WTC11 (cell line): ENCODE measurements at regions not wholly inside any gene's neighbourhood (a gene's known extent, or its start where the extent isn't known, plus 50 kb on each side); places are given as distances from the start of the nearest gene placed in this dataset.

Source experiments
- ATAC-seq: fragments of 200-7000 bp; cut with Tn5 transposase; 2 replicates; pipeline ENCODE4 v1.10.0; 2021; ENCODE audit warnings: mild to moderate bottlenecking, moderate library complexity
- CTCF ChIA-PET: fragments of 300-600 bp; sonication (Branson Sonifier 250); formaldehyde crosslinking; loops from one replicate; lab custom pipeline; 2021; ENCODE audit warnings: antibody characterized with exemption; lab: Charles Lee
- POLR2A ChIA-PET: fragments of 350-600 bp; sonication (Branson Sonifier 250); formaldehyde crosslinking; loops from one replicate; lab custom pipeline; 2021; ENCODE audit warnings: antibody characterized with exemption; lab: Charles Lee
- DNase-seq: peaks from one replicate; pipeline ENCODE4 v3.0.0; 2021; ENCODE audit warnings: low spot score
- H3K27ac Mint-ChIP-seq: 2 replicates; pipeline ENCODE4 v1.8.0; 2021; ENCODE audit warnings: mixed read lengths
- H3K27me3 Mint-ChIP-seq: 2 replicates; pipeline ENCODE4 v1.8.0; 2021; ENCODE audit warnings: low read depth, mild to moderate bottlenecking, moderate library complexity, mixed read lengths
- H3K36me3 Mint-ChIP-seq: 2 replicates; pipeline ENCODE4 v1.8.0; 2021; ENCODE audit warnings: mixed read lengths
- H3K4me1 Mint-ChIP-seq: 2 replicates; pipeline ENCODE4 v1.8.0; 2022; ENCODE audit warnings: mixed read lengths
- H3K4me3 Mint-ChIP-seq: 2 replicates; pipeline ENCODE4 v1.8.0; 2021; ENCODE audit warnings: mild to moderate bottlenecking, moderate library complexity, mixed read lengths
- H3K9me3 Mint-ChIP-seq: 2 replicates; pipeline ENCODE4 v1.8.0; 2021; ENCODE audit warnings: mixed read lengths
- CREB1 ChIP-seq: sonication (generic); formaldehyde crosslinking; IDR thresholded peaks from 2 replicates; pipeline ENCODE4 v1.8.0; 2023; ENCODE audit warnings: mild to moderate bottlenecking, missing genetic modification reagents
- ELF4 ChIP-seq: sonication (generic); formaldehyde crosslinking; IDR thresholded peaks from 2 replicates; pipeline ENCODE4 v1.8.1; 2022; ENCODE audit warnings: low read depth, mild to moderate bottlenecking, moderate library complexity, missing genetic modification reagents
- HMGA2 ChIP-seq: fragments of 250-450 bp; sonication (Bioruptor Pico); IDR thresholded peaks from 2 replicates; pipeline ENCODE4 v1.4.0; 2021; ENCODE audit warnings: mild to moderate bottlenecking, moderate library complexity
- IRF2 ChIP-seq: sonication (generic); formaldehyde crosslinking; IDR thresholded peaks from 2 replicates; pipeline ENCODE4 v1.8.0; 2022; ENCODE audit warnings: low read depth, missing genetic modification reagents, borderline replicate concordance
- NFYB ChIP-seq: sonication (generic); formaldehyde crosslinking; conservative IDR thresholded peaks from 2 replicates; pipeline ENCODE4 v1.8.0; 2022; ENCODE audit warnings: low read depth, missing genetic modification reagents
- RELA ChIP-seq: sonication (generic); formaldehyde crosslinking; IDR thresholded peaks from 2 replicates; pipeline ENCODE4 v1.8.1; 2022; ENCODE audit warnings: missing genetic modification reagents, mild to moderate bottlenecking, borderline replicate concordance
- TEAD1 ChIP-seq: sonication (generic); formaldehyde crosslinking; IDR thresholded peaks from 2 replicates; pipeline ENCODE4 v1.8.0; 2022; ENCODE audit warnings: mild to moderate bottlenecking, missing genetic modification reagents
- ZNF121 ChIP-seq: sonication (generic); formaldehyde crosslinking; IDR thresholded peaks from 2 replicates; pipeline ENCODE4 v1.8.0; 2023; ENCODE audit warnings: missing genetic modification reagents
- ZNF263 ChIP-seq: sonication (generic); formaldehyde crosslinking; IDR thresholded peaks from 2 replicates; pipeline ENCODE4 v1.8.1; 2022; ENCODE audit warnings: low read depth, mild to moderate bottlenecking, moderate library complexity, missing genetic modification reagents
- TF ChIP-seq, protein P1 (sequence below): fragments of 250-450 bp; sonication (Bioruptor Pico); IDR thresholded peaks from 2 replicates; pipeline ENCODE4 v1.9.0; 2021; ENCODE audit warnings: mild to moderate bottlenecking
- TF ChIP-seq, protein P2 (sequence below): sonication (generic); formaldehyde crosslinking; IDR thresholded peaks from 2 replicates; pipeline ENCODE4 v1.8.1; 2023; ENCODE audit warnings: mild to moderate bottlenecking, missing genetic modification reagents
- TF ChIP-seq, protein P3 (sequence below): sonication (generic); formaldehyde crosslinking; IDR thresholded peaks from 2 replicates; pipeline ENCODE4 v1.8.1; 2023; ENCODE audit warnings: mild to moderate bottlenecking, missing genetic modification reagents, borderline replicate concordance
- TF ChIP-seq, protein P4 (sequence below): sonication (generic); formaldehyde crosslinking; IDR thresholded peaks from 2 replicates; pipeline ENCODE4 v1.8.0; 2022; ENCODE audit warnings: mild to moderate bottlenecking, missing genetic modification reagents
- TF ChIP-seq, protein P5 (sequence below): fragments of 250-450 bp; sonication (Bioruptor Pico); IDR thresholded peaks from 2 replicates; pipeline ENCODE4 v1.8.0; 2021; ENCODE audit warnings: mild to moderate bottlenecking

DNA sequence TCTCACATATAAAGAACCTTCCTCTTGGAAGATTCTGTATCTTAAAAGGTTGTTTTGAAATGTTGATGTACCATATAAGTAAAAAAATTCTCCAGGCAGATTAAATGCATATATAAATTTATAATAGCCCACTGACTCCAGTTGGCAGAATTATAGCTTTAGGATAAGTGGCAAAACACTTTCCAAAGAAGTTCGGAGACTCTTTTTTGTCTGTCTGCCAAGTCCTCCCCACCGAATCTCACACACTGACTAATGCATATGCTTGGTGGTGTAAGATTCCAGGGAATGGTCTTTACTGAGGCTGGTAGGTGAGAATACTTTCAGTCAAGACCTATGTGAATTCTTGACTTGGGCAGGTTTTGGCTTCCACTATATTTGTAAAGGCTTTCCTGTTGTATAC, 724.3 kb upstream of the CXADR start:
- Mint-ChIP-seq H3K4me3 (no peak overlapping the region), H3K27ac (no peak overlapping the region), H3K9me3 (peaks cover 20% of the 10 kb centered on the region), H3K27me3 (no peaks in the 10 kb centered on the region), H3K4me1 (no peaks in the 10 kb centered on the region), H3K36me3 (peaks cover 13% of the 10 kb centered on the region)
- CTCF ChIA-PET, result no interaction called here
- ATAC-seq (no peak), DNase-seq (no peak)
- TF ChIP-seq RELA (no peak), TEAD1 (CRISPR knock-in tag) (no peak), IRF2 (no peak), ZNF263 (CRISPR knock-in tag) (no peak), ZNF121 (CRISPR knock-in tag) (no peak)
- TF ChIP-seq, protein P1, sequence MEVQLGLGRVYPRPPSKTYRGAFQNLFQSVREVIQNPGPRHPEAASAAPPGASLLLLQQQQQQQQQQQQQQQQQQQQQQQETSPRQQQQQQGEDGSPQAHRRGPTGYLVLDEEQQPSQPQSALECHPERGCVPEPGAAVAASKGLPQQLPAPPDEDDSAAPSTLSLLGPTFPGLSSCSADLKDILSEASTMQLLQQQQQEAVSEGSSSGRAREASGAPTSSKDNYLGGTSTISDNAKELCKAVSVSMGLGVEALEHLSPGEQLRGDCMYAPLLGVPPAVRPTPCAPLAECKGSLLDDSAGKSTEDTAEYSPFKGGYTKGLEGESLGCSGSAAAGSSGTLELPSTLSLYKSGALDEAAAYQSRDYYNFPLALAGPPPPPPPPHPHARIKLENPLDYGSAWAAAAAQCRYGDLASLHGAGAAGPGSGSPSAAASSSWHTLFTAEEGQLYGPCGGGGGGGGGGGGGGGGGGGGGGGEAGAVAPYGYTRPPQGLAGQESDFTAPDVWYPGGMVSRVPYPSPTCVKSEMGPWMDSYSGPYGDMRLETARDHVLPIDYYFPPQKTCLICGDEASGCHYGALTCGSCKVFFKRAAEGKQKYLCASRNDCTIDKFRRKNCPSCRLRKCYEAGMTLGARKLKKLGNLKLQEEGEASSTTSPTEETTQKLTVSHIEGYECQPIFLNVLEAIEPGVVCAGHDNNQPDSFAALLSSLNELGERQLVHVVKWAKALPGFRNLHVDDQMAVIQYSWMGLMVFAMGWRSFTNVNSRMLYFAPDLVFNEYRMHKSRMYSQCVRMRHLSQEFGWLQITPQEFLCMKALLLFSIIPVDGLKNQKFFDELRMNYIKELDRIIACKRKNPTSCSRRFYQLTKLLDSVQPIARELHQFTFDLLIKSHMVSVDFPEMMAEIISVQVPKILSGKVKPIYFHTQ, result no peak
- TF ChIP-seq, protein P2, sequence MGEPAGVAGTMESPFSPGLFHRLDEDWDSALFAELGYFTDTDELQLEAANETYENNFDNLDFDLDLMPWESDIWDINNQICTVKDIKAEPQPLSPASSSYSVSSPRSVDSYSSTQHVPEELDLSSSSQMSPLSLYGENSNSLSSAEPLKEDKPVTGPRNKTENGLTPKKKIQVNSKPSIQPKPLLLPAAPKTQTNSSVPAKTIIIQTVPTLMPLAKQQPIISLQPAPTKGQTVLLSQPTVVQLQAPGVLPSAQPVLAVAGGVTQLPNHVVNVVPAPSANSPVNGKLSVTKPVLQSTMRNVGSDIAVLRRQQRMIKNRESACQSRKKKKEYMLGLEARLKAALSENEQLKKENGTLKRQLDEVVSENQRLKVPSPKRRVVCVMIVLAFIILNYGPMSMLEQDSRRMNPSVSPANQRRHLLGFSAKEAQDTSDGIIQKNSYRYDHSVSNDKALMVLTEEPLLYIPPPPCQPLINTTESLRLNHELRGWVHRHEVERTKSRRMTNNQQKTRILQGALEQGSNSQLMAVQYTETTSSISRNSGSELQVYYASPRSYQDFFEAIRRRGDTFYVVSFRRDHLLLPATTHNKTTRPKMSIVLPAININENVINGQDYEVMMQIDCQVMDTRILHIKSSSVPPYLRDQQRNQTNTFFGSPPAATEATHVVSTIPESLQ, result no peak
- POLR2A ChIA-PET, result no interaction called here

DNA sequence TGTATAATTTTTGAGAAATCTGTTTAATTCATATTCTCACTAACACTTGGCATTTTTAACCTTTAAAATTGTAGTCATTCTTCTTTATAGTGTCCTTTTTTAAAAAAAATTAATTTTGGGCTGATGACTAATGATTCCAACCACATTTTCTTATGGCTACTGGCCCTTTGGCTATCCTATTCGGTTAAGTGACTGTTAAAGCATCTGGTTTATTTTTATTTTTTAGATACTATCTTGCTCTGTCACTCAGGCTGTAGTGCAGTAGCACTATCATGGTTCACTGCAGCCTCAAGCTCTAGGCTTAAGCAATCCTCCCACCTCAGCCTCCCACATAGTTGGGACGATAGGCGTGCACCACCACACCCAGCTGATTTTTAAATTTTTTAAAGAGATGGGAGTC, 723.2 kb upstream of the CXADR start:
- Mint-ChIP-seq H3K4me3 (no peak overlapping the region), H3K27ac (no peak overlapping the region), H3K27me3 (no peaks in the 10 kb centered on the region), H3K9me3 (peaks cover 9% of the 10 kb centered on the region), H3K4me1 (peaks cover 6% of the 10 kb centered on the region), H3K36me3 (peaks cover 6% of the 10 kb centered on the region)
- CTCF ChIA-PET, result no interaction called here
- TF ChIP-seq CREB1 (CRISPR knock-in tag) (no peak), ELF4 (CRISPR knock-in tag) (no peak), NFYB (CRISPR knock-in tag) (no peak), HMGA2 (CRISPR knock-in tag) (no peak)
- TF ChIP-seq, protein P3, sequence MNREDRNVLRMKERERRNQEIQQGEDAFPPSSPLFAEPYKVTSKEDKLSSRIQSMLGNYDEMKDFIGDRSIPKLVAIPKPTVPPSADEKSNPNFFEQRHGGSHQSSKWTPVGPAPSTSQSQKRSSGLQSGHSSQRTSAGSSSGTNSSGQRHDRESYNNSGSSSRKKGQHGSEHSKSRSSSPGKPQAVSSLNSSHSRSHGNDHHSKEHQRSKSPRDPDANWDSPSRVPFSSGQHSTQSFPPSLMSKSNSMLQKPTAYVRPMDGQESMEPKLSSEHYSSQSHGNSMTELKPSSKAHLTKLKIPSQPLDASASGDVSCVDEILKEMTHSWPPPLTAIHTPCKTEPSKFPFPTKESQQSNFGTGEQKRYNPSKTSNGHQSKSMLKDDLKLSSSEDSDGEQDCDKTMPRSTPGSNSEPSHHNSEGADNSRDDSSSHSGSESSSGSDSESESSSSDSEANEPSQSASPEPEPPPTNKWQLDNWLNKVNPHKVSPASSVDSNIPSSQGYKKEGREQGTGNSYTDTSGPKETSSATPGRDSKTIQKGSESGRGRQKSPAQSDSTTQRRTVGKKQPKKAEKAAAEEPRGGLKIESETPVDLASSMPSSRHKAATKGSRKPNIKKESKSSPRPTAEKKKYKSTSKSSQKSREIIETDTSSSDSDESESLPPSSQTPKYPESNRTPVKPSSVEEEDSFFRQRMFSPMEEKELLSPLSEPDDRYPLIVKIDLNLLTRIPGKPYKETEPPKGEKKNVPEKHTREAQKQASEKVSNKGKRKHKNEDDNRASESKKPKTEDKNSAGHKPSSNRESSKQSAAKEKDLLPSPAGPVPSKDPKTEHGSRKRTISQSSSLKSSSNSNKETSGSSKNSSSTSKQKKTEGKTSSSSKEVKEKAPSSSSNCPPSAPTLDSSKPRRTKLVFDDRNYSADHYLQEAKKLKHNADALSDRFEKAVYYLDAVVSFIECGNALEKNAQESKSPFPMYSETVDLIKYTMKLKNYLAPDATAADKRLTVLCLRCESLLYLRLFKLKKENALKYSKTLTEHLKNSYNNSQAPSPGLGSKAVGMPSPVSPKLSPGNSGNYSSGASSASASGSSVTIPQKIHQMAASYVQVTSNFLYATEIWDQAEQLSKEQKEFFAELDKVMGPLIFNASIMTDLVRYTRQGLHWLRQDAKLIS, result no peak
- TF ChIP-seq, protein P4, sequence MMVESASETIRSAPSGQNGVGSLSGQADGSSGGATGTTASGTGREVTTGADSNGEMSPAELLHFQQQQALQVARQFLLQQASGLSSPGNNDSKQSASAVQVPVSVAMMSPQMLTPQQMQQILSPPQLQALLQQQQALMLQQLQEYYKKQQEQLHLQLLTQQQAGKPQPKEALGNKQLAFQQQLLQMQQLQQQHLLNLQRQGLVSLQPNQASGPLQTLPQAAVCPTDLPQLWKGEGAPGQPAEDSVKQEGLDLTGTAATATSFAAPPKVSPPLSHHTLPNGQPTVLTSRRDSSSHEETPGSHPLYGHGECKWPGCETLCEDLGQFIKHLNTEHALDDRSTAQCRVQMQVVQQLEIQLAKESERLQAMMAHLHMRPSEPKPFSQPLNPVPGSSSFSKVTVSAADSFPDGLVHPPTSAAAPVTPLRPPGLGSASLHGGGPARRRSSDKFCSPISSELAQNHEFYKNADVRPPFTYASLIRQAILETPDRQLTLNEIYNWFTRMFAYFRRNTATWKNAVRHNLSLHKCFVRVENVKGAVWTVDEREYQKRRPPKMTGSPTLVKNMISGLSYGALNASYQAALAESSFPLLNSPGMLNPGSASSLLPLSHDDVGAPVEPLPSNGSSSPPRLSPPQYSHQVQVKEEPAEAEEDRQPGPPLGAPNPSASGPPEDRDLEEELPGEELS (CRISPR knock-in tag), result no peak
- TF ChIP-seq, protein P5, sequence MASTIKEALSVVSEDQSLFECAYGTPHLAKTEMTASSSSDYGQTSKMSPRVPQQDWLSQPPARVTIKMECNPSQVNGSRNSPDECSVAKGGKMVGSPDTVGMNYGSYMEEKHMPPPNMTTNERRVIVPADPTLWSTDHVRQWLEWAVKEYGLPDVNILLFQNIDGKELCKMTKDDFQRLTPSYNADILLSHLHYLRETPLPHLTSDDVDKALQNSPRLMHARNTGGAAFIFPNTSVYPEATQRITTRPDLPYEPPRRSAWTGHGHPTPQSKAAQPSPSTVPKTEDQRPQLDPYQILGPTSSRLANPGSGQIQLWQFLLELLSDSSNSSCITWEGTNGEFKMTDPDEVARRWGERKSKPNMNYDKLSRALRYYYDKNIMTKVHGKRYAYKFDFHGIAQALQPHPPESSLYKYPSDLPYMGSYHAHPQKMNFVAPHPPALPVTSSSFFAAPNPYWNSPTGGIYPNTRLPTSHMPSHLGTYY (CRISPR knock-in tag), result no peak
- DNase-seq, result no peak
- POLR2A ChIA-PET, result no interaction called here
- ATAC-seq, result no peak
